WTC11 (cell line): ENCODE measurements at regions not wholly inside any gene's neighbourhood (a gene's known extent, or its start where the extent isn't known, plus 50 kb on each side); places are given as distances from the start of the nearest gene placed in this dataset.

Experiments used
- ATAC-seq: fragments of 200-7000 bp; cut with Tn5 transposase; 2 replicates; pipeline ENCODE4 v1.10.0; 2021; ENCODE audit warnings: mild to moderate bottlenecking, moderate library complexity
- CTCF ChIA-PET: fragments of 300-600 bp; sonication (Branson Sonifier 250); formaldehyde crosslinking; loops from one replicate; lab custom pipeline; 2021; ENCODE audit warnings: antibody characterized with exemption; lab: Charles Lee
- POLR2A ChIA-PET: fragments of 350-600 bp; sonication (Branson Sonifier 250); formaldehyde crosslinking; loops from one replicate; lab custom pipeline; 2021; ENCODE audit warnings: antibody characterized with exemption; lab: Charles Lee
- DNase-seq: peaks from one replicate; pipeline ENCODE4 v3.0.0; 2021; ENCODE audit warnings: low spot score
- H3K27ac Mint-ChIP-seq: 2 replicates; pipeline ENCODE4 v1.8.0; 2021; ENCODE audit warnings: mixed read lengths
- H3K27me3 Mint-ChIP-seq: 2 replicates; pipeline ENCODE4 v1.8.0; 2021; ENCODE audit warnings: low read depth, mild to moderate bottlenecking, moderate library complexity, mixed read lengths
- H3K36me3 Mint-ChIP-seq: 2 replicates; pipeline ENCODE4 v1.8.0; 2021; ENCODE audit warnings: mixed read lengths
- H3K4me1 Mint-ChIP-seq: 2 replicates; pipeline ENCODE4 v1.8.0; 2022; ENCODE audit warnings: mixed read lengths
- H3K4me3 Mint-ChIP-seq: 2 replicates; pipeline ENCODE4 v1.8.0; 2021; ENCODE audit warnings: mild to moderate bottlenecking, moderate library complexity, mixed read lengths
- H3K9me3 Mint-ChIP-seq: 2 replicates; pipeline ENCODE4 v1.8.0; 2021; ENCODE audit warnings: mixed read lengths
- AR ChIP-seq: fragments of 250-450 bp; sonication (Bioruptor Pico); IDR thresholded peaks from 2 replicates; pipeline ENCODE4 v1.9.0; 2021; ENCODE audit warnings: mild to moderate bottlenecking
- ATF1 ChIP-seq: sonication (generic); formaldehyde crosslinking; IDR thresholded peaks from 2 replicates; pipeline ENCODE4 v1.8.1; 2023; ENCODE audit warnings: mild to moderate bottlenecking, moderate library complexity, missing genetic modification reagents
- ELF4 ChIP-seq: sonication (generic); formaldehyde crosslinking; IDR thresholded peaks from 2 replicates; pipeline ENCODE4 v1.8.1; 2022; ENCODE audit warnings: low read depth, mild to moderate bottlenecking, moderate library complexity, missing genetic modification reagents
- HMGA2 ChIP-seq: fragments of 250-450 bp; sonication (Bioruptor Pico); IDR thresholded peaks from 2 replicates; pipeline ENCODE4 v1.4.0; 2021; ENCODE audit warnings: mild to moderate bottlenecking, moderate library complexity
- IRF2 ChIP-seq: sonication (generic); formaldehyde crosslinking; IDR thresholded peaks from 2 replicates; pipeline ENCODE4 v1.8.0; 2022; ENCODE audit warnings: low read depth, missing genetic modification reagents, borderline replicate concordance
- NR2C2 ChIP-seq: sonication (generic); formaldehyde crosslinking; IDR thresholded peaks from 2 replicates; pipeline ENCODE4 v1.8.0; 2022; ENCODE audit warnings: mild to moderate bottlenecking, missing genetic modification reagents
- PRDM15 ChIP-seq: sonication (generic); formaldehyde crosslinking; IDR thresholded peaks from 2 replicates; pipeline ENCODE4 v1.8.0; 2022; ENCODE audit warnings: missing genetic modification reagents
- RELA ChIP-seq: sonication (generic); formaldehyde crosslinking; IDR thresholded peaks from 2 replicates; pipeline ENCODE4 v1.8.1; 2022; ENCODE audit warnings: missing genetic modification reagents, mild to moderate bottlenecking, borderline replicate concordance
- STAT6 ChIP-seq: sonication (generic); formaldehyde crosslinking; conservative IDR thresholded peaks from 2 replicates; pipeline ENCODE4 v1.8.1; 2023; ENCODE audit warnings: mild to moderate bottlenecking, low read depth, missing genetic modification reagents, moderate library complexity
- ZBTB43 ChIP-seq: sonication (generic); formaldehyde crosslinking; IDR thresholded peaks from 2 replicates; pipeline ENCODE4 v1.8.1; 2023; ENCODE audit warnings: mild to moderate bottlenecking, missing genetic modification reagents
- ZNF219 ChIP-seq: sonication (generic); formaldehyde crosslinking; IDR thresholded peaks from 2 replicates; pipeline ENCODE4 v1.8.0; 2023; ENCODE audit warnings: missing genetic modification reagents, mild to moderate bottlenecking, borderline replicate concordance
- ZNF232 ChIP-seq: sonication (generic); formaldehyde crosslinking; IDR thresholded peaks from 2 replicates; pipeline ENCODE4 v1.8.0; 2022; ENCODE audit warnings: mild to moderate bottlenecking, missing genetic modification reagents
- ZNF281 ChIP-seq: sonication (generic); formaldehyde crosslinking; IDR thresholded peaks from 2 replicates; pipeline ENCODE4 v1.8.0; 2023; ENCODE audit warnings: mild to moderate bottlenecking, missing genetic modification reagents
- ZNF317 ChIP-seq: sonication (generic); formaldehyde crosslinking; IDR thresholded peaks from 2 replicates; pipeline ENCODE4 v1.8.1; 2023; ENCODE audit warnings: low read depth, mild to moderate bottlenecking, moderate library complexity, missing genetic modification reagents, borderline replicate concordance
- ZNF423 ChIP-seq: fragments of 250-450 bp; sonication (Bioruptor Pico); IDR thresholded peaks from 2 replicates; pipeline ENCODE4 v2.1.2; 2022; ENCODE audit warnings: mild to moderate bottlenecking, moderate library complexity
- ZNF512 ChIP-seq: sonication (generic); formaldehyde crosslinking; IDR thresholded peaks from 2 replicates; pipeline ENCODE4 v1.8.1; 2022; ENCODE audit warnings: missing genetic modification reagents, borderline replicate concordance

- H3K4me3 Mint-ChIP-seq = no peak overlapping the region
- POLR2A ChIA-PET = no interaction called here
- no peak for DNase-seq
- no peaks in the 10 kb centered on the region for H3K27me3 Mint-ChIP-seq
- H3K9me3 Mint-ChIP-seq = no peaks in the 10 kb centered on the region
- H3K27ac Mint-ChIP-seq = no peak overlapping the region
- no peak for ATAC-seq
- CTCF ChIA-PET = no interaction called here
- TF ChIP-seq ZBTB43 (CRISPR knock-in tag) (no peak), ZNF281 (CRISPR knock-in tag) (no peak), AR (CRISPR knock-in tag) (no peak), RELA (CRISPR knock-in tag) (no peak), ATF1 (CRISPR knock-in tag) (no peak), HMGA2 (CRISPR knock-in tag) (no peak), ELF4 (CRISPR knock-in tag) (no peak), STAT6 (CRISPR knock-in tag) (no peak), IRF2 (CRISPR knock-in tag) (no peak), PRDM15 (CRISPR knock-in tag) (no peak), ZNF317 (no peak), ZNF423 (CRISPR knock-in tag) (no peak), ZNF232 (CRISPR knock-in tag) (no peak), NR2C2 (no peak), ZNF219 (no peak), ZNF512 (CRISPR knock-in tag) (no peak)
- no peaks in the 10 kb centered on the region for H3K36me3 Mint-ChIP-seq
- no peaks in the 10 kb centered on the region for H3K4me1 Mint-ChIP-seq
These were observed 365.0 kb upstream of the RASGEF1B start for GRCh38 chr4:81836716-81837115.
